PC-3 (cell line): ENCODE measurements at regions not wholly inside any gene's neighbourhood (a gene's known extent, or its start where the extent isn't known, plus 50 kb on each side); places are given as distances from the start of the nearest gene placed in this dataset.

Experiments used
- ATAC-seq: fragments of 200-7000 bp; cut with Tn5 transposase; 2 replicates; pipeline ENCODE4 v1.9.1; 2020; ENCODE audit warnings: mild to moderate bottlenecking, moderate library complexity
- BruUV-seq: library from RNA; stranded (reverse); fragments of 400-500 nt; replicated peaks from 2 replicates; lab custom pipeline; 2021; lab: Mats Ljungman, UMichigan
- CTCF ChIA-PET: fragments of 300-600 bp; sonication (Branson Sonifier 250); formaldehyde crosslinking; loops from one replicate; lab custom pipeline; 2022; ENCODE audit warnings: antibody characterized with exemption; lab: Charles Lee
- POLR2A ChIA-PET: fragments of 300-600 bp; sonication (Branson Sonifier 250); formaldehyde crosslinking; loops from one replicate; lab custom pipeline; 2022; ENCODE audit warnings: antibody characterized with exemption; ENCODE audit not compliant: unreplicated experiment; lab: Charles Lee
- DNase-seq: peaks from one replicate; pipeline ENCODE4 v3.0.0-alpha.2; 2015
- H2AFZ ChIP-seq: fragments of 300-600 bp; sonication (generic); 2 replicates; pipeline ENCODE4 v1.6.0; 2016; ENCODE audit warnings: antibody characterized with exemption, low read length
- H3F3A ChIP-seq: fragments of 300-600 bp; sonication (generic); one replicate; pipeline ENCODE4 v1.6.0; 2017; ENCODE audit warnings: antibody characterized with exemption, low read length, control low read depth, mild to moderate bottlenecking; ENCODE audit not compliant: unreplicated experiment
- H3K27ac ChIP-seq: fragments of 300-600 bp; sonication (generic); 2 replicates; pipeline ENCODE4 v1.5.1; 2016; ENCODE audit warnings: mild to moderate bottlenecking, low read length
- H3K27me3 ChIP-seq: fragments of 300-600 bp; sonication (generic); 2 replicates; pipeline ENCODE4 v1.6.1; 2016; ENCODE audit warnings: low read length, mixed read lengths
- H3K36me3 ChIP-seq: fragments of 300-600 bp; sonication (generic); 2 replicates; pipeline ENCODE4 v1.6.1; 2016; ENCODE audit warnings: low read depth, mixed run types, low read length, mixed read lengths
- H3K4me1 ChIP-seq: fragments of 300-600 bp; sonication (generic); 2 replicates; pipeline ENCODE4 v1.5.1; 2016; ENCODE audit warnings: low read length; ENCODE audit not compliant: insufficient read depth
- H3K4me2 ChIP-seq: fragments of 300-600 bp; sonication (generic); 2 replicates; pipeline ENCODE4 v1.6.0; 2016; ENCODE audit warnings: low read length
- H3K4me3 ChIP-seq: fragments of 300-600 bp; sonication (generic); 2 replicates; pipeline ENCODE4 v1.5.1; 2016; ENCODE audit warnings: mild to moderate bottlenecking, low read length, mixed read lengths
- H3K79me2 ChIP-seq: fragments of 300-600 bp; sonication (generic); 2 replicates; pipeline ENCODE4 v1.6.1; 2017; ENCODE audit warnings: low read length, mixed read lengths
- H3K9ac ChIP-seq: fragments of 300-600 bp; sonication (generic); 2 replicates; pipeline ENCODE4 v1.6.0; 2016; ENCODE audit warnings: mild to moderate bottlenecking, low read length
- H3K9me2 ChIP-seq: fragments of 300-600 bp; sonication (generic); replicated peaks from 2 replicates; pipeline ENCODE4 v1.6.1; 2016; ENCODE audit warnings: mixed run types, low read length, mixed read lengths
- H3K9me3 ChIP-seq: fragments of 300-600 bp; sonication (generic); 2 replicates; pipeline ENCODE4 v1.6.1; 2016; ENCODE audit warnings: low read length, mixed read lengths
- H4K20me1 ChIP-seq: fragments of 300-600 bp; sonication (generic); 2 replicates; pipeline ENCODE4 v1.6.1; 2016; ENCODE audit warnings: low read length, mixed read lengths
- EZH2 ChIP-seq: fragments of 300-600 bp; sonication (generic); IDR thresholded peaks from one replicate; pipeline ENCODE4 v1.6.1; 2017; ENCODE audit warnings: antibody characterized with exemption, mild to moderate bottlenecking, low read length; ENCODE audit not compliant: unreplicated experiment
- EZH2phosphoT487 ChIP-seq: fragments of 300-600 bp; sonication (generic); IDR thresholded peaks from 2 replicates; pipeline ENCODE4 v1.6.1; 2018; ENCODE audit warnings: mild to moderate bottlenecking, antibody characterized with exemption, low read length, borderline replicate concordance
- intact Hi-C: fragments of 100-400 bp; cut with micrococcal nuclease; formaldehyde crosslinking; loops from 2 replicates; pipeline ENCODE4 v1.9.0; 2023
- TF ChIP-seq, protein P1 (sequence below): fragments of 300-600 bp; sonication (generic); conservative IDR thresholded peaks from 2 replicates; pipeline ENCODE4 v1.5.1; 2017; ENCODE audit warnings: antibody characterized with exemption, low read depth, mild to moderate bottlenecking, low read length

GRCh38 chr7:15856311-15856710 is 169.8 kb upstream of the MEOX2 start:
- Histone ChIP-seq H3K9ac (no peak overlapping the region), H3K9me2 (no peaks in the 10 kb centered on the region), H3K9me3 (no peaks in the 10 kb centered on the region), H3K4me2 (no peak overlapping the region), H2AFZ (no peak overlapping the region), H3K4me3 (no peak overlapping the region), H3K36me3 (no peaks in the 10 kb centered on the region), H3K79me2 (no peaks in the 10 kb centered on the region), H3K27me3 (no peaks in the 10 kb centered on the region), H3F3A (no peaks in the 10 kb centered on the region), H3K27ac (no peak overlapping the region), H3K4me1 (no peaks in the 10 kb centered on the region), H4K20me1 (no peaks in the 10 kb centered on the region)
- DNase-seq (no peak), ATAC-seq (no peak)
- TF ChIP-seq, protein P1, sequence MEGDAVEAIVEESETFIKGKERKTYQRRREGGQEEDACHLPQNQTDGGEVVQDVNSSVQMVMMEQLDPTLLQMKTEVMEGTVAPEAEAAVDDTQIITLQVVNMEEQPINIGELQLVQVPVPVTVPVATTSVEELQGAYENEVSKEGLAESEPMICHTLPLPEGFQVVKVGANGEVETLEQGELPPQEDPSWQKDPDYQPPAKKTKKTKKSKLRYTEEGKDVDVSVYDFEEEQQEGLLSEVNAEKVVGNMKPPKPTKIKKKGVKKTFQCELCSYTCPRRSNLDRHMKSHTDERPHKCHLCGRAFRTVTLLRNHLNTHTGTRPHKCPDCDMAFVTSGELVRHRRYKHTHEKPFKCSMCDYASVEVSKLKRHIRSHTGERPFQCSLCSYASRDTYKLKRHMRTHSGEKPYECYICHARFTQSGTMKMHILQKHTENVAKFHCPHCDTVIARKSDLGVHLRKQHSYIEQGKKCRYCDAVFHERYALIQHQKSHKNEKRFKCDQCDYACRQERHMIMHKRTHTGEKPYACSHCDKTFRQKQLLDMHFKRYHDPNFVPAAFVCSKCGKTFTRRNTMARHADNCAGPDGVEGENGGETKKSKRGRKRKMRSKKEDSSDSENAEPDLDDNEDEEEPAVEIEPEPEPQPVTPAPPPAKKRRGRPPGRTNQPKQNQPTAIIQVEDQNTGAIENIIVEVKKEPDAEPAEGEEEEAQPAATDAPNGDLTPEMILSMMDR: no peak
- no peak for TF ChIP-seq EZH2
- TF ChIP-seq EZH2phosphoT487: no peak
- intact Hi-C loops: no loop called here
- no TSS peak for BruUV-seq
- ChIA-PET POLR2A (no interaction called here), CTCF (no interaction called here)

DNA sequence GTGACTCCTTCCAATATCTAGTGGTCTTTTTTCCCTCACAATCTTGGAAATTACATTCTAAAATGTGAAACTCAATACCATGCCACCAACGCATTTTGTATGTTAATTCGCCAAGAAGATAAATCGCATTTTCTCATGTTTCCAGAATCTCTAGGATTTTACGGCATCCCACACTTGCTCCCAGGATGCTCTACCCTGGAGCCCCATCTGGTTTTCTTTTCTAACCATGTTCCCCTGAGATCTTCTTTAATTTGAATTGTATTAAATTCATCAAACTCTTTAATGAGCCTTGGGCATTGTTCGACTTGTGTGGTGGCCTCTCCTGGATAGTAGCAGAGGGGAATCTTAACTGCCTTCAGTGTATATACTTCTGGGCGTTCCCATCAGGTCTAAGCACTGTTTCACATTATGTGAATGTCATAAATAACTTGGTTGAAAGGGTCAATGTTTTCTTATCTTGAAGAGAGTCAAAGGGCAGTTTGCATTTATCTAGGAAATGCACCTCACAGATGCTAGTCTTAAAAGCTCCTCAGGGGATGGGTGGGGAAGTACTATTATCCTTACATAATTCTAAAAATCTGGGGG is 169.1 kb upstream of the MEOX2 start:
- no TSS peak for BruUV-seq
- H3K4me2 ChIP-seq: no peak overlapping the region
- intact Hi-C loops: no loop called here

More for the DNA sequence above, 169.1 kb upstream of the MEOX2 start:
- POLR2A ChIA-PET: no interaction called here
- no peak for ATAC-seq
- no peaks in the 10 kb centered on the region for H3K9me2 ChIP-seq
- no peaks in the 10 kb centered on the region for H3K36me3 ChIP-seq
- H3F3A ChIP-seq: no peaks in the 10 kb centered on the region
- no peaks in the 10 kb centered on the region for H3K27me3 ChIP-seq
- no peak overlapping the region for H3K9ac ChIP-seq
- no peaks in the 10 kb centered on the region for H3K4me1 ChIP-seq
- TF ChIP-seq, protein P1: no peak
- TF ChIP-seq EZH2phosphoT487: no peak
- no peak for TF ChIP-seq EZH2
- H3K9me3 ChIP-seq: no peaks in the 10 kb centered on the region
- no peaks in the 10 kb centered on the region for H3K79me2 ChIP-seq
- no peak overlapping the region for H3K4me3 ChIP-seq
- no peaks in the 10 kb centered on the region for H4K20me1 ChIP-seq
- no peak overlapping the region for H3K27ac ChIP-seq
- H2AFZ ChIP-seq: no peak overlapping the region
- CTCF ChIA-PET: no interaction called here
- DNase-seq: no peak
